OCI-LY3 (cell line): ENCODE measurements at regions not wholly inside any gene's neighbourhood (a gene's known extent, or its start where the extent isn't known, plus 50 kb on each side); places are given as distances from the start of the nearest gene placed in this dataset.

Source experiments
- CTCF ChIP-seq: fragments of 200-600, 300-600 bp; sonication (generic); IDR thresholded peaks from 2 replicates; pipeline ENCODE4 v1.5.1; 2014; ENCODE audit warnings: antibody characterized with exemption, low read length, low read depth
- EZH2phosphoT487 ChIP-seq: fragments of 200-600 bp; shearing (Covaris generic); IDR thresholded peaks from 2 replicates; pipeline ENCODE4 v1.6.1; 2018; ENCODE audit warnings: antibody characterized with exemption, mixed run types, low read depth

GRCh38 chr3:59573911-59574310 lies 524.1 kb upstream of the CFAP20DC start:
- TF ChIP-seq EZH2phosphoT487 (no peak), CTCF (no peak)
